GM23338 (cell line): ENCODE measurements at regions not wholly inside any gene's neighbourhood (a gene's known extent, or its start where the extent isn't known, plus 50 kb on each side); places are given as distances from the start of the nearest gene placed in this dataset.

ENCODE experiments used
- ATAC-seq: fragments of 200-7000 bp; cut with Tn5 transposase; 3 replicates; pipeline ENCODE4 v1.9.1; 2020
- DNase-seq: peaks from one replicate; pipeline ENCODE4 v3.0.0-alpha.2; 2015; ENCODE audit warnings: low spot score
- H2AFZ ChIP-seq: fragments of 200-600 bp; sonication (generic); 2 replicates; pipeline ENCODE4 v1.8.0; 2016; ENCODE audit warnings: antibody characterized with exemption, mild to moderate bottlenecking, moderate library complexity
- H3F3A ChIP-seq: fragments of 200-600 bp; sonication (generic); replicated peaks from 2 replicates; pipeline ENCODE4 v1.8.0; 2017; ENCODE audit warnings: antibody characterized with exemption, mixed run types, low read depth
- H3K27ac ChIP-seq: fragments of 200-600 bp; sonication (generic); 2 replicates; pipeline ENCODE4 v1.6.1; 2016; ENCODE audit warnings: low read depth
- H3K27me3 ChIP-seq: fragments of 200-600 bp; sonication (generic); 2 replicates; pipeline ENCODE4 v1.8.0; 2016; ENCODE audit warnings: mild to moderate bottlenecking, mixed run types, moderate library complexity; ENCODE audit not compliant: insufficient read depth
- H3K36me3 ChIP-seq: fragments of 200-600 bp; sonication (generic); 2 replicates; pipeline ENCODE4 v1.8.0; 2016; ENCODE audit warnings: mild to moderate bottlenecking; ENCODE audit not compliant: insufficient read depth
- H3K4me1 ChIP-seq: fragments of 200-600 bp; sonication (generic); 2 replicates; pipeline ENCODE4 v1.8.0; 2016; ENCODE audit warnings: mild to moderate bottlenecking, moderate library complexity; ENCODE audit not compliant: insufficient read depth
- H3K4me2 ChIP-seq: fragments of 200-600 bp; sonication (generic); 2 replicates; pipeline ENCODE4 v1.7.1; 2017; ENCODE audit warnings: mixed run types
- H3K4me3 ChIP-seq: fragments of 200-600 bp; sonication (generic); 2 replicates; pipeline ENCODE4 v1.6.1; 2016; ENCODE audit warnings: mixed run types
- H3K79me2 ChIP-seq: fragments of 200-600 bp; sonication (generic); replicated peaks from 2 replicates; pipeline ENCODE4 v1.8.0; 2017; ENCODE audit warnings: mild to moderate bottlenecking; ENCODE audit not compliant: insufficient read depth
- H3K9me2 ChIP-seq: fragments of 200-600 bp; sonication (generic); 2 replicates; pipeline ENCODE4 v1.8.0; 2017; ENCODE audit not compliant: insufficient read depth
- H4K20me1 ChIP-seq: fragments of 200-600 bp; sonication (generic); replicated peaks from 2 replicates; pipeline ENCODE4 v1.8.0; 2017; ENCODE audit warnings: mild to moderate bottlenecking; ENCODE audit not compliant: insufficient read depth
- H3K27ac Mint-ChIP-seq: 2 replicates; pipeline ENCODE4 v1.8.0; 2020; ENCODE audit warnings: inconsistent platforms, mild to moderate bottlenecking, moderate library complexity, mixed read lengths
- H3K27me3 Mint-ChIP-seq: 3 replicates; pipeline ENCODE4 v1.8.0; 2022; ENCODE audit warnings: low read depth, mild to moderate bottlenecking, moderate library complexity, mixed read lengths, inconsistent platforms; ENCODE audit not compliant: insufficient read depth, poor library complexity
- H3K36me3 Mint-ChIP-seq: 3 replicates; pipeline ENCODE4 v1.8.0; 2021; ENCODE audit warnings: low read depth, mild to moderate bottlenecking, inconsistent platforms, moderate library complexity, mixed read lengths
- H3K4me1 Mint-ChIP-seq: 3 replicates; pipeline ENCODE4 v1.8.0; 2020; ENCODE audit warnings: mild to moderate bottlenecking, inconsistent platforms, mixed read lengths
- H3K4me3 Mint-ChIP-seq: 3 replicates; pipeline ENCODE4 v1.8.0; 2021; ENCODE audit warnings: moderate library complexity, mild to moderate bottlenecking, inconsistent platforms, mixed read lengths
- H3K9me3 Mint-ChIP-seq: 3 replicates; pipeline ENCODE4 v1.8.0; 2020; ENCODE audit warnings: moderate library complexity, mild to moderate bottlenecking, inconsistent platforms, mixed read lengths
- ETS1 ChIP-seq: IDR thresholded peaks from 2 replicates; pipeline ENCODE4 v1.6.1; 2016; ENCODE audit warnings: antibody characterized with exemption
- JUNB ChIP-seq: IDR thresholded peaks from one replicate; pipeline ENCODE4 v1.6.1; 2016; ENCODE audit warnings: antibody characterized with exemption; ENCODE audit not compliant: unreplicated experiment
- REST ChIP-seq: IDR thresholded peaks from one replicate; pipeline ENCODE4 v1.6.1; 2018; ENCODE audit warnings: antibody characterized with exemption; ENCODE audit not compliant: unreplicated experiment
- STAT1 ChIP-seq: IDR thresholded peaks from one replicate; pipeline ENCODE4 v1.6.1; 2016; ENCODE audit warnings: antibody characterized with exemption; ENCODE audit not compliant: unreplicated experiment
- ZNF331 ChIP-seq: fragments of 250-450 bp; sonication (Bioruptor Pico); IDR thresholded peaks from 2 replicates; pipeline ENCODE4 v1.5.0; 2020; ENCODE audit warnings: low read depth, mild to moderate bottlenecking, moderate library complexity
- ZNF462 ChIP-seq: fragments of 250-450 bp; sonication (Bioruptor Pico); IDR thresholded peaks from 2 replicates; pipeline ENCODE4 v1.5.0; 2020; ENCODE audit warnings: mild to moderate bottlenecking, moderate library complexity

DNA sequence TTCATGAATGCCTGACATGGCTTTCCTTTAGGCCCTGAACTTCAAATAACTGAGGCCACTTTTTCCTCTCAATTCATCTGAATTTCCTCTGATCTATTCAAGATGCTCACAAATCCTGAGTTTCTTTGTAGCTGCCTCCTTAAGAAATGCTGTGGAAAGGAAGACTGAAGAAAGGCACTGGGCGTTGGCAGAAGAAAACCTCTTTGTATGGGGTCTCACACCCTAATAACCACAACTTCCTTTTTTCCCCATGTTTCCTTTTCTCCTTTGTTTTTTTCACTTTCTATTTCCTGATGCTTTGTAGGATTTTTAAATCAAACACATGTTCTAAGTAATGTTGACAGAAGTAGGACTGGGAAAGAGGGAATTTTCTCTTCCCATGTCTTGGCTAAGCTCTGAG is 447.4 kb downstream of the CMPK2 start:
- no peak overlapping the region for H3K4me2 ChIP-seq
- TF ChIP-seq ZNF462 (no peak), ETS1 (no peak), STAT1 (no peak), ZNF331 (CRISPR knock-in tag) (no peak)
- ATAC-seq (no peak), DNase-seq (no peak)
- Mint-ChIP-seq H3K27ac (no peak overlapping the region), H3K4me3 (no peak overlapping the region), H3K4me1 (no peaks in the 10 kb centered on the region), H3K27me3 (peaks cover 4% of the 10 kb centered on the region), H3K36me3 (no peaks in the 10 kb centered on the region), H3K9me3 (peaks cover 59% of the 10 kb centered on the region)
- no peaks in the 10 kb centered on the region for H4K20me1 ChIP-seq
- 0 out of 2 replicates have a peak, but pooled peaks cover 4% of the 10 kb centered on the region for H3K9me2 ChIP-seq
- H3K27ac ChIP-seq = no peak overlapping the region
- H3K79me2 ChIP-seq = no peaks in the 10 kb centered on the region
- H3K36me3 ChIP-seq = no peaks in the 10 kb centered on the region
- H3K4me1 ChIP-seq = no peaks in the 10 kb centered on the region
- H3F3A ChIP-seq = no peaks in the 10 kb centered on the region
- no peak overlapping the region for H3K4me3 ChIP-seq
- no peaks in the 10 kb centered on the region; the same call in 1 of the 2 replicates for H3K27me3 ChIP-seq
- no peak overlapping the region; the same call in 1 of the 2 replicates for H2AFZ ChIP-seq

- H3K4me1 Mint-ChIP-seq = no peaks in the 10 kb centered on the region
- Histone ChIP-seq H3K4me3 (no peak overlapping the region), H3K9me2 (no peaks in the 10 kb centered on the region), H4K20me1 (no peaks in the 10 kb centered on the region), H3K27me3 (no peaks in the 10 kb centered on the region; the same call in 1 of the 2 replicates), H3K36me3 (no peaks in the 10 kb centered on the region), H3K4me1 (no peaks in the 10 kb centered on the region), H3F3A (no peaks in the 10 kb centered on the region), H3K4me2 (no peak overlapping the region), H3K79me2 (no peaks in the 10 kb centered on the region), H2AFZ (no peak overlapping the region), H3K27ac (no peak overlapping the region)
- H3K27ac Mint-ChIP-seq = no peak overlapping the region
- H3K9me3 Mint-ChIP-seq = peaks cover 48% of the 10 kb centered on the region
- DNase-seq (no peak), ATAC-seq (no peak)
- peaks cover 4% of the 10 kb centered on the region for H3K27me3 Mint-ChIP-seq
- H3K36me3 Mint-ChIP-seq = no peaks in the 10 kb centered on the region
- no peak overlapping the region for H3K4me3 Mint-ChIP-seq
- TF ChIP-seq REST = no peak
- TF ChIP-seq ETS1 = no peak
- TF ChIP-seq JUNB = no peak
- TF ChIP-seq STAT1 = no peak
These were observed 444.5 kb downstream of the CMPK2 start for GRCh38 chr2:6421138-6421730.
